IMR-90 (cell line): ENCODE measurements at regions not wholly inside any gene's neighbourhood (a gene's known extent, or its start where the extent isn't known, plus 50 kb on each side); places are given as distances from the start of the nearest gene placed in this dataset.

ENCODE experiments used
- ATAC-seq: fragments of 200-7000 bp; cut with Tn5 transposase; 2 replicates; pipeline ENCODE4 v1.9.1; 2020; ENCODE audit warnings: low read depth, mild to moderate bottlenecking, moderate library complexity
- BruUV-seq: library from RNA; stranded (reverse); fragments of 400-500 nt; replicated peaks from 2 replicates; lab custom pipeline; 2021; lab: Mats Ljungman, UMichigan
- CTCF ChIA-PET: fragments of 300-600 bp; formaldehyde crosslinking; extraction: SDS; loops from one replicate; lab custom pipeline; 2021; ENCODE audit warnings: antibody characterized with exemption; lab: Yijun Ruan, JAX
- POLR2A ChIA-PET: fragments of 300-600 bp; sonication (Branson Sonifier 250); formaldehyde crosslinking; loops from one replicate; lab custom pipeline; 2022; ENCODE audit warnings: antibody characterized with exemption; ENCODE audit not compliant: unreplicated experiment; lab: Charles Lee
- DNase-seq: peaks from one replicate; pipeline ENCODE4 v3.0.0; 2013
- H2AFZ ChIP-seq: replicated peaks from 2 replicates; pipeline ENCODE3; 2013; ENCODE audit warnings: low read length, mild to moderate bottlenecking; ENCODE audit not compliant: poor library complexity
- H2AK5ac ChIP-seq: 2 replicates; pipeline ENCODE4 v1.6.1; 2013; ENCODE audit warnings: low read depth, low read length, inconsistent platforms
- H2AK9ac ChIP-seq: replicated peaks from 2 replicates; pipeline ENCODE3; 2013; ENCODE audit warnings: mild to moderate bottlenecking, low read depth, low read length, moderate library complexity; ENCODE audit not compliant: poor library complexity
- H2BK120ac ChIP-seq: 2 replicates; pipeline ENCODE4 v1.6.1; 2013; ENCODE audit warnings: low read depth, low read length, inconsistent platforms
- H2BK15ac ChIP-seq: 3 replicates; pipeline ENCODE4 v1.6.1; 2013; ENCODE audit warnings: low read depth, low read length, inconsistent platforms
- H2BK20ac ChIP-seq: 2 replicates; pipeline ENCODE4 v1.6.1; 2013; ENCODE audit warnings: low read depth, mild to moderate bottlenecking, inconsistent platforms, low read length, moderate library complexity
- H2BK5ac ChIP-seq: 2 replicates; pipeline ENCODE4 v1.6.1; 2013; ENCODE audit warnings: mild to moderate bottlenecking, low read depth, low read length, inconsistent platforms; ENCODE audit not compliant: poor library complexity, severe bottlenecking
- H3K14ac ChIP-seq: replicated peaks from 2 replicates; pipeline ENCODE4 v1.6.1; 2013; ENCODE audit warnings: low read depth, low read length, inconsistent platforms
- H3K18ac ChIP-seq: 2 replicates; pipeline ENCODE4 v1.6.1; 2013; ENCODE audit warnings: low read depth, low read length, control low read depth
- H3K23ac ChIP-seq: 2 replicates; pipeline ENCODE4 v1.6.1; 2013; ENCODE audit warnings: low read depth, low read length, inconsistent platforms
- H3K27ac ChIP-seq: 2 replicates; pipeline ENCODE4 v1.5.1; 2013; ENCODE audit warnings: mild to moderate bottlenecking, control low read depth, low read length; ENCODE audit not compliant: insufficient read depth
- H3K27me3 ChIP-seq: 2 replicates; pipeline ENCODE4 v1.6.1; 2013; ENCODE audit warnings: low read length; ENCODE audit not compliant: control insufficient read depth, insufficient read depth
- H3K36me3 ChIP-seq: 2 replicates; pipeline ENCODE4 v1.6.1; 2013; ENCODE audit warnings: low read length, mixed read lengths; ENCODE audit not compliant: control insufficient read depth, insufficient read depth
- H3K4ac ChIP-seq: 2 replicates; pipeline ENCODE4 v1.6.1; 2013; ENCODE audit warnings: low read depth, low read length, inconsistent platforms
- H3K4me1 ChIP-seq: 2 replicates; pipeline ENCODE4 v1.6.1; 2013; ENCODE audit warnings: low read length, mixed read lengths; ENCODE audit not compliant: control insufficient read depth, insufficient read depth
- H3K4me2 ChIP-seq: 2 replicates; pipeline ENCODE4 v1.6.1; 2013; ENCODE audit warnings: low read depth, mild to moderate bottlenecking, control low read depth, low read length, moderate library complexity
- H3K4me3 ChIP-seq: 2 replicates; pipeline ENCODE4 v1.5.1; 2013; ENCODE audit warnings: low read depth, mild to moderate bottlenecking, control low read depth, low read length, moderate library complexity; ENCODE audit not compliant: insufficient read depth
- H3K56ac ChIP-seq: 2 replicates; pipeline ENCODE4 v1.6.1; 2013; ENCODE audit warnings: low read length, inconsistent platforms; ENCODE audit not compliant: insufficient read depth; ENCODE audit errors: extremely low read depth
- H3K79me1 ChIP-seq, 2 experiments: 2 replicates each; pipeline ENCODE4 v1.6.1; 2013; ENCODE audit warnings: low read length in 2 of 2, inconsistent platforms in 1 of 2, low read depth in 1 of 2
- H3K9ac ChIP-seq: 2 replicates; pipeline ENCODE4 v1.6.1; 2013; ENCODE audit warnings: low read depth, low read length, control low read depth
- H3K9me1 ChIP-seq: 2 replicates; pipeline ENCODE4 v1.6.1; 2013; ENCODE audit warnings: low read length, inconsistent platforms; ENCODE audit not compliant: insufficient read depth
- H3K9me3 ChIP-seq: 2 replicates; pipeline ENCODE4 v1.6.1; 2013; ENCODE audit warnings: low read length; ENCODE audit not compliant: control insufficient read depth, insufficient read depth
- H4K20me1 ChIP-seq: 2 replicates; pipeline ENCODE4 v1.6.1; 2013; ENCODE audit warnings: low read length, inconsistent platforms; ENCODE audit not compliant: insufficient read depth
- H4K5ac ChIP-seq: 2 replicates; pipeline ENCODE4 v1.6.1; 2013; ENCODE audit warnings: mild to moderate bottlenecking, low read depth, low read length, control low read depth
- H4K8ac ChIP-seq, 2 experiments: 2 replicates each; pipeline ENCODE4 v1.6.1; 2013; ENCODE audit warnings: low read depth in 2 of 2, low read length in 2 of 2, control low read depth in 1 of 2, inconsistent platforms in 1 of 2
- H4K91ac ChIP-seq: 2 replicates; pipeline ENCODE4 v1.6.1; 2013; ENCODE audit warnings: low read depth, low read length, inconsistent platforms; ENCODE audit not compliant: insufficient read depth
- CEBPB ChIP-seq: IDR thresholded peaks from 2 replicates; pipeline ENCODE4 v1.6.1; 2012; ENCODE audit warnings: low read depth, low read length, improper control_type of control experiment
- MAFK ChIP-seq: IDR thresholded peaks from 2 replicates; pipeline ENCODE4 v1.6.1; 2012; ENCODE audit warnings: low read depth, low read length, improper control_type of control experiment
- RCOR1 ChIP-seq: IDR thresholded peaks from 2 replicates; pipeline ENCODE4 v1.6.1; 2012; ENCODE audit warnings: mild to moderate bottlenecking, low read length, improper control_type of control experiment; ENCODE audit not compliant: insufficient replicate concordance
- USF2 ChIP-seq: fragments of 150-350 bp; IDR thresholded peaks from 2 replicates; pipeline ENCODE4 v1.6.1; 2017; ENCODE audit warnings: mild to moderate bottlenecking, antibody characterized with exemption, low read length, low read depth
- WGBS, 2 experiments: methylation state at CpG; one replicate each; pipeline versions ENCODE4 v1.1.5 to v1.1.7; 2013; ENCODE audit warnings: missing lambda C conversion rate in 2 of 2; ENCODE audit not compliant: insufficient read length in 1 of 2; ENCODE audit errors: extremely low coverage in 2 of 2; 5-methylcytosine and 5-hydroxymethylcytosine counted together
- dilution Hi-C: fragments of 300-500 bp; cut with HindIII; formaldehyde crosslinking; loops from one replicate; pipeline ENCODE4 v1.14.3; 2018; ENCODE audit warnings: low sequenced_read_pairs; ENCODE audit not compliant: unreplicated experiment
- in situ Hi-C: fragments of 300-500 bp; cut with MboI; formaldehyde crosslinking; loops from 3 replicates; pipeline ENCODE4 v1.14.3; 2019; ENCODE audit warnings: low sequenced_read_pairs, inconsistent platforms, mixed read lengths
- intact Hi-C: fragments of 100-400 bp; cut with micrococcal nuclease; formaldehyde crosslinking; loops from 2 replicates; pipeline ENCODE4 v1.10.0; 2022

- Histone ChIP-seq H3K18ac (no peak overlapping the region), H3K4me2 (no peak overlapping the region), H3K4me1 (no peaks in the 10 kb centered on the region), H3K56ac (no peak overlapping the region), H3K27ac (no peak overlapping the region), H3K9ac (no peak overlapping the region), H2AK9ac (no peak overlapping the region), H4K5ac (no peak overlapping the region), H2BK15ac (no peak overlapping the region), H3K9me3 (peaks cover 4% of the 10 kb centered on the region; the same call in 1 of the 2 replicates), H4K91ac (no peak overlapping the region), H3K4me3 (no peak overlapping the region), H2AFZ (no peak overlapping the region), H3K36me3 (no peaks in the 10 kb centered on the region), H3K27me3 (no peaks in the 10 kb centered on the region), H2BK20ac (no peak overlapping the region), H3K79me1 (no peaks in the 10 kb centered on the region), H4K8ac (no peak overlapping the region), H2BK5ac (no peak overlapping the region), H4K20me1 (no peaks in the 10 kb centered on the region), H3K23ac (no peak overlapping the region), H3K9me1 (no peaks in the 10 kb centered on the region), H2AK5ac (no peak overlapping the region), H3K14ac (no peak overlapping the region), H3K4ac (no peak overlapping the region), H2BK120ac (no peak overlapping the region)
- no TSS peak for BruUV-seq
- in situ Hi-C loops = no loop called here
- ChIA-PET POLR2A (no interaction called here), CTCF (interaction anchor here (0.6 kb wide), 1 partner anchor 13 kb away, joined by 3 read pairs; no protein-coding TSS in a partner anchor)
- dilution Hi-C loops = no loop called here
- TF ChIP-seq CEBPB = no peak
- TF ChIP-seq USF2 = no peak
- TF ChIP-seq RCOR1 = no peak
- TF ChIP-seq MAFK = no peak
- no peak for DNase-seq
- intact Hi-C loops = no loop called here
- no peak for ATAC-seq
- WGBS, 2 experiments = 17% methylated on average over 1 of the region's 3 CpGs; no CpG with 5 or more reads in 1 of the 2 experiments
Measured at GRCh38 chr6:51337277-51337676, 518.6 kb downstream of the TFAP2B start.
